ENCODE measurements at regions not wholly inside any gene's neighbourhood (a gene's known extent, or its start where the extent isn't known, plus 50 kb on each side); places are given as distances from the start of the nearest gene placed in this dataset.

GRCh38 chr5:165809914-165810313, 2304.5 kb downstream of the MAT2B start:
- no peak for DNase-seq (ENCODE audit: low read depth)
- TF ChIP-seq POLR2A (IDR thresholded peaks at IDR 0.05; ENCODE audit: extremely low read depth, insufficient read length) (no peak), CTCF (IDR thresholded peaks at IDR 0.05; ENCODE audit: low read depth, low read length) (no peak), MYC (IDR thresholded peaks at IDR 0.05; ENCODE audit: low read depth, low read length) (no peak)
- TF ChIP-seq, protein P1, sequence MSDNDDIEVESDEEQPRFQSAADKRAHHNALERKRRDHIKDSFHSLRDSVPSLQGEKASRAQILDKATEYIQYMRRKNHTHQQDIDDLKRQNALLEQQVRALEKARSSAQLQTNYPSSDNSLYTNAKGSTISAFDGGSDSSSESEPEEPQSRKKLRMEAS (IDR thresholded peaks at IDR 0.05; ENCODE audit: low read depth, low read length): no peak
- no peak overlapping the region for H3K4me3 ChIP-seq (ENCODE audit: low read depth, low read length)

DNA sequence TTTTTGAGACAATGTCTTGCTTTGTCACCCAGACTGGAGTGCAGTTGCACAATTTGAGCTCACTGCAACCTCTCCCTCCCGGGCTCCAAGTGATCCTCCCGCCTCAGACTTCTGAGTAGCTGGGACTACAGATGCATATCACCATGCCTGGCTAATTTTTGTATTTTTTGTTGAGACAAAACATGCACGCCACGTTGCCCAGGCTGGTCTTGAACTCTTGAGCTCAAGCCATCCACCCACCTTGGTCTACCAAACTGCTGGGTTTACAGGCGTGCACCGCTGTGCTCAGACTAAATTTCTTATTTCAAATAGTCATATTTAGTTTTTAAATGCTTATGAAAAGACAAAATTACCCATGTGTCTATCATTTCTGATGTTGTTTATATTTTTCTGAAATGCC, 2324.1 kb downstream of the MAT2B start:
- H3K4me3 ChIP-seq (ENCODE audit: low read depth, low read length): no peak overlapping the region
- TF ChIP-seq MYC (IDR thresholded peaks at IDR 0.05; ENCODE audit: low read depth, low read length) (no peak), CTCF (IDR thresholded peaks at IDR 0.05; ENCODE audit: low read depth, low read length) (no peak)
- no peak for DNase-seq (ENCODE audit: low read depth)

- no peak for DNase-seq (ENCODE audit: low read depth)
- TF ChIP-seq POLR2A (IDR thresholded peaks at IDR 0.05; ENCODE audit: extremely low read depth, insufficient read length): no peak
- TF ChIP-seq, protein P1 (IDR thresholded peaks at IDR 0.05; ENCODE audit: low read depth, low read length): no peak
- TF ChIP-seq MYC (IDR thresholded peaks at IDR 0.05; ENCODE audit: low read depth, low read length): no peak
- no peak for TF ChIP-seq CTCF (IDR thresholded peaks at IDR 0.05; ENCODE audit: low read depth, low read length)
- H3K4me3 ChIP-seq (ENCODE audit: low read depth, low read length): no peak overlapping the region
Observed at GRCh38 chr5:165834891-165835290, 2329.5 kb downstream of the MAT2B start.

DNA sequence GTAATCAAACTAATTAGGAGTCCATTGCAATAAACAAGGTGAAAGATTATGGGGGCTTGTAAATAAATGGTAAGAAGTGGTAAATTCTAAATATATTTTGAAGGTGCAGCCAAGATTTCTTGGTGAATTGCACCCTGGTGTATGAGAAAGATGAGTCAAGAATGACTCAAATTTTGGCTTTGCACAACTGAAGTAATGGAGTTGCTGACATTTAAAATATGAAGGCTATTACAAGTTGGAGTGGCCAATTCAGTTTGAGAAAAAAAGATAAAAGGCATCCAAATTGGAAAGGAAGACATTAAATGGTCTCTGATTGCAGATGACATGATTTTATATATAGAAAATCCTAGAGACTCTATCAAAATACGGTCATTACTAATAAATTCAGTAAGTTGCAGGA, 2330.6 kb downstream of the MAT2B start:
- TF ChIP-seq POLR2A (IDR thresholded peaks at IDR 0.05; ENCODE audit: extremely low read depth, insufficient read length) (no peak), MYC (IDR thresholded peaks at IDR 0.05; ENCODE audit: low read depth, low read length) (no peak), CTCF (IDR thresholded peaks at IDR 0.05; ENCODE audit: low read depth, low read length) (no peak)

DNA sequence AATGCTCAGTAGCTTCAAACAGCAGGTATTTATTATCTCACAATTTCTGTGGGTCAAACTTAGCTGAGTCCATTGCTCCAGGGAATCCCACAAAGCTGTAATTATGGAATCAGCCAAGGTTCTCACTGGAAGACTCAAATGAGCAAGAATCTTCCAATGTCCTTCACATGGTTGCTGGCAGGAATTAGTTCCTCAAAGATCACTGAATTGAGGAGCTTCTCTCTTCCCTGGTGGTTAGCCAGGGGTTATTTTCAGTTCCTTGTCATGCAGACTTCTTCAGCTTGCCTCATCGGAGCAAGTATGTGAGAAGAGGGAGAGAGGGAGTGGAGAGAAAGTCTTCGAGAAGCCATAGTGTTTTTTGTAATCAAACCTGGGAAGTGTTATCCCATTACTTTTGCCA, 2331.9 kb downstream of the MAT2B start:
- TF ChIP-seq CTCF (IDR thresholded peaks at IDR 0.05; ENCODE audit: low read depth, low read length): no peak
- no peak for TF ChIP-seq MYC (IDR thresholded peaks at IDR 0.05; ENCODE audit: low read depth, low read length)
- TF ChIP-seq POLR2A (IDR thresholded peaks at IDR 0.05; ENCODE audit: extremely low read depth, insufficient read length): no peak
- TF ChIP-seq, protein P1 (IDR thresholded peaks at IDR 0.05; ENCODE audit: low read depth, low read length): no peak
- DNase-seq (ENCODE audit: low read depth): no peak

More for the DNA sequence above, 2330.6 kb downstream of the MAT2B start:
- H3K4me3 ChIP-seq (ENCODE audit: low read depth, low read length): no peak overlapping the region
- DNase-seq (ENCODE audit: low read depth): no peak

DNA sequence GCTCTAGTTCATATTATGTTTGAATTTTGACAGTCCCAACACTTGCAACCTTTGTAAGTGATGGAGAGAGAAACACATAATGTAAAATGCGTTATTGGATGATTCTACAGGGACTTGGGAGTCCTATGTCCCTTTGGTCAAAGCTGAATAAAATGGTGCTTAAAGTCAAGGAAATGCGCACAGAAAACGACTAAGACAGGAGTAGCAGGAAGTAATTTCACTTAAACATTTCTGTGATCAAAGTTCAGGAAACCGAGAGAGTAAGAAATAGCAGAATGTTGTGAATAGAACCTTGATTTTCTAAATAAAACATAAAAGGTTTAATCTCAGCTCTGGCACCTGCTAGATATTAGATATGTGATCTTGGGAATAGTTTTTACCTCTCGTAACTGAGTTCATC, 2339.2 kb downstream of the MAT2B start:
- no peak overlapping the region for H3K4me3 ChIP-seq (ENCODE audit: low read depth, low read length)
- DNase-seq (ENCODE audit: low read depth): no peak
- no peak for TF ChIP-seq POLR2A (IDR thresholded peaks at IDR 0.05; ENCODE audit: extremely low read depth, insufficient read length)
- TF ChIP-seq, protein P1 (IDR thresholded peaks at IDR 0.05; ENCODE audit: low read depth, low read length): no peak
- TF ChIP-seq MYC (IDR thresholded peaks at IDR 0.05; ENCODE audit: low read depth, low read length): no peak
- no peak for TF ChIP-seq CTCF (IDR thresholded peaks at IDR 0.05; ENCODE audit: low read depth, low read length)

More for the DNA sequence above, 2331.9 kb downstream of the MAT2B start:
- H3K4me3 ChIP-seq (ENCODE audit: low read depth, low read length): no peak overlapping the region

All from NB4 (cell line).